HFF-Myc (cell line): ENCODE measurements at regions not wholly inside any gene's neighbourhood (a gene's known extent, or its start where the extent isn't known, plus 50 kb on each side); places are given as distances from the start of the nearest gene placed in this dataset.

Source experiments
- DNase-seq: peaks from one replicate; pipeline ENCODE4 v3.0.0-alpha.2; 2011; ENCODE audit warnings: low read depth; ENCODE audit errors: extremely low read depth
- H3K4me3 ChIP-seq: replicated peaks from 2 replicates; pipeline ENCODE4 v1.5.1; 2011; ENCODE audit warnings: low read depth, mild to moderate bottlenecking, control low read depth, low read length
- CTCF ChIP-seq: IDR thresholded peaks from 2 replicates; pipeline ENCODE4 v1.5.1; 2012; ENCODE audit warnings: mild to moderate bottlenecking, low read depth, low read length, control low read depth; ENCODE audit errors: missing control alignments

GRCh38 chr15:26023231-26023630 is 160.1 kb upstream of the ATP10A start:
- DNase-seq = no peak
- TF ChIP-seq CTCF = no peak
- no peak overlapping the region for H3K4me3 ChIP-seq

GRCh38 chr15:26020871-26021270 is 157.7 kb upstream of the ATP10A start:
- TF ChIP-seq CTCF = no peak
- DNase-seq = no peak
- no peak overlapping the region for H3K4me3 ChIP-seq

GRCh38 chr15:26017665-26018064 is 154.5 kb upstream of the ATP10A start:
- H3K4me3 ChIP-seq = no peak overlapping the region
- DNase-seq = no peak
- TF ChIP-seq CTCF = no peak

- no peak for DNase-seq
- H3K4me3 ChIP-seq = no peak overlapping the region
- TF ChIP-seq CTCF = no peak
Measured at GRCh38 chr15:26015516-26016075, 152.5 kb upstream of the ATP10A start.

GRCh38 chr15:26013981-26014380 is 150.9 kb upstream of the ATP10A start:
- no peak for TF ChIP-seq CTCF
- DNase-seq = no peak
- no peak overlapping the region for H3K4me3 ChIP-seq

GRCh38 chr15:26011916-26012315 is 148.8 kb upstream of the ATP10A start:
- TF ChIP-seq CTCF = no peak
- H3K4me3 ChIP-seq = no peak overlapping the region
- no peak for DNase-seq

- TF ChIP-seq CTCF = no peak
- no peak overlapping the region for H3K4me3 ChIP-seq
- no peak for DNase-seq
Measured at GRCh38 chr15:26007151-26007550, 144.0 kb upstream of the ATP10A start.
